ENCODE measurements at regions not wholly inside any gene's neighbourhood (a gene's known extent, or its start where the extent isn't known, plus 50 kb on each side); places are given as distances from the start of the nearest gene placed in this dataset.

- DNase-seq: no peak
Measured at GRCh38 chr3:96734273-96735009, 80.0 kb upstream of the EPHA6 start.

GRCh38 chr3:96748139-96748538 is 66.3 kb upstream of the EPHA6 start:
- no peak for DNase-seq

- DNase-seq: no peak
Measured at GRCh38 chr3:96750094-96750767, 64.2 kb upstream of the EPHA6 start.

GRCh38 chr3:96753124-96753523 is 61.3 kb upstream of the EPHA6 start:
- no peak for DNase-seq

GRCh38 chr3:96754128-96754527 is 60.3 kb upstream of the EPHA6 start:
- no peak for DNase-seq

- no peak for DNase-seq
Measured at GRCh38 chr3:96755519-96755918, 58.9 kb upstream of the EPHA6 start.

- no peak for DNase-seq
Measured at GRCh38 chr3:96756516-96756915, 57.9 kb upstream of the EPHA6 start.

- DNase-seq: no peak
Measured at GRCh38 chr3:96760956-96761355, 53.4 kb upstream of the EPHA6 start.

Data from SW 1271 (cell line).